NB4 (cell line): ENCODE measurements at regions not wholly inside any gene's neighbourhood (a gene's known extent, or its start where the extent isn't known, plus 50 kb on each side); places are given as distances from the start of the nearest gene placed in this dataset.

ENCODE experiments used
- DNase-seq: peaks from one replicate; pipeline ENCODE4 v3.0.0; 2010; ENCODE audit warnings: low read depth
- H3K4me3 ChIP-seq: one replicate; pipeline ENCODE4 v1.5.1; 2011; ENCODE audit warnings: mild to moderate bottlenecking, low read depth, low read length, moderate library complexity
- CTCF ChIP-seq: IDR thresholded peaks from one replicate; pipeline ENCODE4 v1.5.1; 2012; ENCODE audit warnings: low read depth, low read length
- MAX ChIP-seq: IDR thresholded peaks from 2 replicates; pipeline ENCODE4 v1.6.1; 2011; ENCODE audit warnings: low read depth, low read length
- MYC ChIP-seq: IDR thresholded peaks from 2 replicates; pipeline ENCODE4 v1.6.1; 2011; ENCODE audit warnings: low read depth, low read length
- POLR2A ChIP-seq: IDR thresholded peaks from 2 replicates; pipeline ENCODE4 v1.6.1; 2011; ENCODE audit warnings: mild to moderate bottlenecking; ENCODE audit not compliant: insufficient read length; ENCODE audit errors: extremely low read depth

- H3K4me3 ChIP-seq = no peak overlapping the region
- DNase-seq = no peak
- TF ChIP-seq CTCF = no peak
- TF ChIP-seq MAX = no peak
- no peak for TF ChIP-seq POLR2A
- no peak for TF ChIP-seq MYC
These were observed 101.4 kb upstream of the SLC44A1 start for GRCh38 chr9:105143136-105143430.

- no peak for TF ChIP-seq CTCF
- TF ChIP-seq MAX = no peak
- no peak for TF ChIP-seq POLR2A
- no peak for TF ChIP-seq MYC
- peak; percentile 65 for DNase-seq
- H3K4me3 ChIP-seq = no peak overlapping the region
These were observed 100.4 kb upstream of the SLC44A1 start for GRCh38 chr9:105144076-105144475.

- no peak for DNase-seq
- H3K4me3 ChIP-seq = no peak overlapping the region
- no peak for TF ChIP-seq CTCF
- no peak for TF ChIP-seq MAX
- no peak for TF ChIP-seq POLR2A
- no peak for TF ChIP-seq MYC
These were observed 99.6 kb upstream of the SLC44A1 start for GRCh38 chr9:105144841-105145240.

GRCh38 chr9:105146677-105147076 is 97.8 kb upstream of the SLC44A1 start:
- no peak for DNase-seq
- no peak overlapping the region for H3K4me3 ChIP-seq
- TF ChIP-seq MAX = no peak
- no peak for TF ChIP-seq MYC
- TF ChIP-seq CTCF = no peak
- TF ChIP-seq POLR2A = no peak

GRCh38 chr9:105147110-105147871 is 97.2 kb upstream of the SLC44A1 start:
- no peak for DNase-seq
- TF ChIP-seq POLR2A = no peak
- TF ChIP-seq CTCF = no peak
- no peak for TF ChIP-seq MAX
- no peak for TF ChIP-seq MYC
- H3K4me3 ChIP-seq = no peak overlapping the region
